Common myeloid progenitor, CD34-positive (primary cell): ENCODE measurements at regions not wholly inside any gene's neighbourhood (a gene's known extent, or its start where the extent isn't known, plus 50 kb on each side); places are given as distances from the start of the nearest gene placed in this dataset.
"Not testable (repeated sequence)": the region's sequence is repeated elsewhere in the genome, so short reads cannot be mapped to it uniquely, and the experiment has no call there.

ENCODE experiments used
- CTCF ChIA-PET: fragments of 350-600 bp; sonication (Branson Sonifier 250); formaldehyde crosslinking; loops from one replicate; lab custom pipeline; 2021; ENCODE audit warnings: antibody characterized with exemption; lab: Charles Lee
- POLR2A ChIA-PET: fragments of 350-600 bp; sonication (Branson Sonifier 250); formaldehyde crosslinking; loops from one replicate; lab custom pipeline; 2021; ENCODE audit warnings: antibody characterized with exemption; lab: Charles Lee
- DNase-seq, 3 donors: peaks; one replicate each; pipeline versions ENCODE4 v3.0.0 to v3.0.0-alpha.2; 2013
- H3K27ac ChIP-seq, 2 experiments: 1 replicate in 1 of 2; 2 replicates in 1 of 2; pipeline ENCODE4 v1.7.0; 2013; ENCODE audit warnings: inconsistent platforms in 2 of 2, low read length in 2 of 2, mild to moderate bottlenecking in 2 of 2, low read depth in 1 of 2, moderate library complexity in 1 of 2; ENCODE audit not compliant: severe bottlenecking in 2 of 2, insufficient read depth in 1 of 2, poor library complexity in 1 of 2
- H3K27me3 ChIP-seq, 5 experiments: replicated peaks in 2 of 5; 1 replicate in 3 of 5; 2 replicates in 2 of 5; pipeline versions ENCODE4 v1.6.1 to v1.7.0; 2013; ENCODE audit warnings: low read length in 4 of 5, mild to moderate bottlenecking in 2 of 5, moderate library complexity in 2 of 5, inconsistent platforms in 1 of 5; ENCODE audit not compliant: insufficient read depth in 5 of 5, control insufficient read depth in 4 of 5
- H3K36me3 ChIP-seq, 4 experiments: 1 replicate in 2 of 4; 2 replicates in 2 of 4; pipeline versions ENCODE4 v1.6.1 to v1.7.0; 2013; ENCODE audit warnings: low read length in 3 of 4, control low read depth in 1 of 4, mild to moderate bottlenecking in 1 of 4; ENCODE audit not compliant: control insufficient read depth in 4 of 4, insufficient read depth in 4 of 4
- H3K4me1 ChIP-seq, 4 experiments: 1 replicate in 3 of 4; 2 replicates in 1 of 4; pipeline versions ENCODE4 v1.6.1 to v1.7.1; 2013; ENCODE audit warnings: low read length in 3 of 4, mild to moderate bottlenecking in 3 of 4, control low read depth in 1 of 4, inconsistent platforms in 1 of 4, moderate library complexity in 1 of 4; ENCODE audit not compliant: control insufficient read depth in 4 of 4, insufficient read depth in 4 of 4; ENCODE audit errors: control extremely low read depth in 1 of 4
- H3K4me3 ChIP-seq, 7 experiments: 1 replicate in 4 of 7; 2 replicates in 3 of 7; pipeline versions ENCODE4 v1.5.1 to v1.7.0; 2013; ENCODE audit warnings: mild to moderate bottlenecking in 7 of 7, low read length in 6 of 7, moderate library complexity in 6 of 7, inconsistent platforms in 2 of 7, low read depth in 2 of 7, control low read depth in 1 of 7; ENCODE audit not compliant: insufficient read depth in 4 of 7, control insufficient read depth in 1 of 7; ENCODE audit errors: extremely low read depth in 1 of 7
- H3K9me3 ChIP-seq, 5 experiments: 1 replicate in 4 of 5; 2 replicates in 1 of 5; pipeline versions ENCODE4 v1.6.1 to v1.7.1; 2013; ENCODE audit warnings: low read length in 4 of 5, mild to moderate bottlenecking in 2 of 5, inconsistent platforms in 1 of 5, low read depth in 1 of 5, moderate library complexity in 1 of 5; ENCODE audit not compliant: control insufficient read depth in 4 of 5, insufficient read depth in 2 of 5; ENCODE audit errors: control extremely low read depth in 1 of 5
- WGBS: methylation state at CpG from one replicate; pipeline ENCODE4 v1.1.5; 2013; ENCODE audit not compliant: insufficient coverage; 5-methylcytosine and 5-hydroxymethylcytosine counted together

GRCh38 chr11:121917482-121917881, 198.5 kb downstream of the BLID start:
- CTCF ChIA-PET: no interaction called here
- POLR2A ChIA-PET: no interaction called here
- no peak overlapping the region for H3K4me3 ChIP-seq

GRCh38 chr11:121914508-121915059, 201.4 kb downstream of the BLID start:
- no peak for DNase-seq
- POLR2A ChIA-PET: no interaction called here

More at GRCh38 chr11:121917482-121917881, 198.5 kb downstream of the BLID start:
- Histone ChIP-seq H3K4me1 (no peaks in the 10 kb centered on the region), H3K27me3 (peaks cover 0 to 2% (median 0%) of the 10 kb centered on the region in 5 experiments), H3K27ac (no peak overlapping the region), H3K36me3 (no peaks in the 10 kb centered on the region), H3K9me3 (no peaks in the 10 kb centered on the region)
- DNase-seq: no peak
- WGBS: 100% methylated on average over 1 of the region's 1 CpG

GRCh38 chr11:121909596-121909995, 206.4 kb downstream of the BLID start:
- no peak overlapping the region for H3K27ac ChIP-seq
- peaks cover 0 to 6% (median 3%) of the 10 kb centered on the region in 4 experiments for H3K4me1 ChIP-seq
- POLR2A ChIA-PET: no interaction called here
- no peaks in the 10 kb centered on the region for H3K36me3 ChIP-seq
- CTCF ChIA-PET: no interaction called here
- no peaks in the 10 kb centered on the region for H3K27me3 ChIP-seq
- DNase-seq: no peak
- 94% methylated on average over 2 of the region's 2 CpGs for WGBS
- no peaks in the 10 kb centered on the region for H3K9me3 ChIP-seq
- H3K4me3 ChIP-seq: no peak overlapping the region

More at GRCh38 chr11:121914508-121915059, 201.4 kb downstream of the BLID start:
- H3K4me3 ChIP-seq: no peak overlapping the region
- H3K27me3 ChIP-seq: no peaks in the 10 kb centered on the region
- no peak overlapping the region for H3K27ac ChIP-seq
- H3K9me3 ChIP-seq: no peaks in the 10 kb centered on the region
- no peaks in the 10 kb centered on the region for H3K4me1 ChIP-seq
- 86% methylated on average over 1 of the region's 2 CpGs for WGBS
- CTCF ChIA-PET: no interaction called here
- H3K36me3 ChIP-seq: no peaks in the 10 kb centered on the region

- Histone ChIP-seq H3K27me3 (no peaks in the 10 kb centered on the region), H3K36me3 (no peaks in the 10 kb centered on the region), H3K27ac (no peak overlapping the region), H3K4me1 (peaks cover 0 to 15% (median 9%) of the 10 kb centered on the region in 4 experiments), H3K4me3 (no peak overlapping the region), H3K9me3 (no peaks in the 10 kb centered on the region)
- WGBS: 0% methylated on average over 2 of the region's 2 CpGs
- POLR2A ChIA-PET: interaction anchor here (0.7 kb wide), 1 partner anchor 139 kb away, joined by 3 read pairs; no protein-coding TSS in a partner anchor
- CTCF ChIA-PET: no interaction called here
- DNase-seq: no peak
Observed at GRCh38 chr11:121907379-121907778, 208.6 kb downstream of the BLID start.

- Histone ChIP-seq H3K27me3 (no peaks in the 10 kb centered on the region), H3K4me1 (peaks cover 0 to 15% (median 9%) of the 10 kb centered on the region in 4 experiments), H3K4me3 (no peak overlapping the region), H3K9me3 (peaks cover 0 to 2% (median 0%) of the 10 kb centered on the region in 5 experiments), H3K36me3 (no peaks in the 10 kb centered on the region), H3K27ac (no peak overlapping the region)
- ChIA-PET CTCF (interaction anchor here (0.6 kb wide), 1 partner anchor 67 kb away, joined by 3 read pairs; no protein-coding TSS in a partner anchor), POLR2A (no interaction called here)
- WGBS: 50% methylated on average over 4 of the region's 6 CpGs
- peak; percentile 3 to 61 (median 49) for DNase-seq
Observed at GRCh38 chr11:121904148-121904547, 211.9 kb downstream of the BLID start.

- H3K27me3 ChIP-seq: no peaks in the 10 kb centered on the region
- peaks cover 0 to 9% (median 6%) of the 10 kb centered on the region in 4 experiments for H3K4me1 ChIP-seq
- H3K27ac ChIP-seq: no peak overlapping the region
- H3K4me3 ChIP-seq: no peak overlapping the region
- WGBS: 100% methylated on average over 4 of the region's 4 CpGs
- DNase-seq: no peak
- no peaks in the 10 kb centered on the region for H3K36me3 ChIP-seq
- ChIA-PET CTCF (no interaction called here), POLR2A (no interaction called here)
- peaks cover 0 to 2% (median 0%) of the 10 kb centered on the region in 5 experiments for H3K9me3 ChIP-seq
Observed at GRCh38 chr11:121901886-121902285, 214.1 kb downstream of the BLID start.

- CTCF ChIA-PET: not testable (repeated sequence)
Observed at GRCh38 chr11:121901417-121901816, 214.6 kb downstream of the BLID start.

More at GRCh38 chr11:121901417-121901816, 214.6 kb downstream of the BLID start:
- WGBS: 66% methylated on average over 2 of the region's 2 CpGs
- not testable (repeated sequence) for H3K9me3 ChIP-seq, H3K27ac ChIP-seq, H3K36me3 ChIP-seq, DNase-seq, H3K27me3 ChIP-seq, H3K4me3 ChIP-seq, H3K4me1 ChIP-seq
- POLR2A ChIA-PET: interaction anchor here (0.6 kb wide), 1 partner anchor 37 kb away, joined by 3 read pairs; no protein-coding TSS in a partner anchor
